Activated CD4-positive, alpha-beta T cell treated with anti-CD3 and anti-CD28 coated beads, Interleukin-2, amount 50 U/mL, for 16 hours (primary cell): ENCODE measurements at regions not wholly inside any gene's neighbourhood (a gene's known extent, or its start where the extent isn't known, plus 50 kb on each side); places are given as distances from the start of the nearest gene placed in this dataset.
A peak's percentile ranks its signal among the peaks of the same experiment; 100 is the strongest.

Source experiments
- DNase-seq: peaks from one replicate; pipeline ENCODE4 v3.0.0-alpha.2; 2020

- DNase-seq, result no peak
Measured at GRCh38 chr15:79230766-79231165, 51.8 kb upstream of the ANKRD34C start.

- no peak for DNase-seq
Measured at GRCh38 chr15:79222808-79223207, 59.7 kb upstream of the ANKRD34C start.

- no peak for DNase-seq
Measured at GRCh38 chr15:79221696-79222095, 60.8 kb upstream of the ANKRD34C start.

DNA sequence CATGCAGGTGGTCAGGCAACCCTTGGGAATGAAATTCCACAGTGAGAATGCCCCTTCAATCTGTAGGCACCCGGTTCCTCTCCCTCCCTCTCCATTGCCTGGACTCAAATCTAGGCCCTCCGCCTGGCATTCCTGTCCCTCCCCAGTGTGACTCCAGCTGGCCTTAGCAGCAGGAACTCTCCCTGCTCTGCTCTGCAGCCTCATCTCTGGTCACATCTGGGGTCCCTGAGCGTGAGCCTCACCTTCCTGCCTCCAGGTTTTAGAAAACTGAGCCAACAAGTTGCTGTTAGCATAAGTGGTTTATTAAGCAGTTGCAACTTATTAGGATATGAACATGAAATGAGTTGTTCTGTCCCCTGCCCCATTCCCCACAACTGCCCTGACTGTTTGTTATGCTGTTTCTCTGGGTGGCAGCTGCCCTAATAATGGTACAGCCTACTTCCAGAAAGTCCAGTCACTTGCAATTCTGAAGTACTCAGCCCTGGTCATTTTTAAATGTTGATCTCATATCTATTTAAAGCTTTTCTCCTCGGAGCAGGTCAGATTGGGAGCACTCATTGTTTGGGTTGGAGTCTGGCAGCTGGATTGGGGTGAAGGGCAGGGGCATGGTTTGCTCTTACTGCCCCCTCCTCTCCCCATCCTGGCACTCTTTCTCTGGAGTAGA, 63.0 kb upstream of the ANKRD34C start:
- no peak for DNase-seq

DNA sequence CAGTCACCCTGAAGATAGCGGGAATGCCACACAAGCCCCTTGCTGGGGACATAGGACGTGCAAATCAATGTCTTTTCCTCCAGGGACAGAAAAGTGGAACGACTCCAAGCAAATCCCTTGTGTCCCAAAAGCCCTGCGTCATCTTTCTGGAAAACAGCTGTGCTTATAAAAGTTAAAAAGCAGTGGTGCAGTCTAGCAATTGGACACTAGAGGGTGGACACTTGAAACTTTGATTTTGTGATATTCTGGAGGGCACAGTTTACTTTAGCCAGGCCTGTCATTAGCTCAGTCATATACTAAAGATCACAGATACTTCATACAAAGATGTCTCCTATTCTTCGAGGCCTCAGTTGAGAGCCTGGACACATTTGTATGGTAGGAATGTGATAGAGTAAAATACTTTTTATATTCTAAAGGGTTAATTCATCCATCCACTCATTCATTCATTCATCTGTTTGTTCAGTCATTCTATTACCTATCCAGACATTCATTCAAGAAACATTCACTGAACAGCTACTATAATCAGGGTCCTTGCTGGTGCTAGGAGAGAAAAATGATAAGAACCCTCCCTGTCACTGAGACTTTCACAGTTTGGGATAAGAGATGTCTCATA, 63.8 kb upstream of the ANKRD34C start:
- DNase-seq, result no peak

DNA sequence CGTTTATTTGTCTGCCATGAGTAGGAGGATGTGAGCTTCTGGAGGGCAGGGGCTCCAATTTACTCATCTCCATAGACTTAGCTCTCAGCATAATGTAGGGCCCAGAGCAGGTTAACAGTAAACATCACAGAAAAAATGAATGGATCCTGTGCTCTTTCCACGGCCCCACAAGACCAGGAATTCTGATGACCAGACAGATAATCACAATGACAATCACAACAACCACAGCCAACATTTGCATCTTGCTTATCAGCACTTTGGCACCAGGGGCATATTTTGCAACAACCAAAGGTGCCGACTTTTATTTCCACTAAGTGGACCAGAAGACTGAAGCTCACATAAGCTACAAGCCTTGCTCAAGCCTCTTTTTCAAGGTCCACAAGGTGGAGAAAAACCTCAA, 68.9 kb upstream of the ANKRD34C start:
- no peak for DNase-seq

GRCh38 chr15:79212589-79213157, 69.8 kb upstream of the ANKRD34C start:
- no peak for DNase-seq

GRCh38 chr15:79211481-79211880, 71.0 kb upstream of the ANKRD34C start:
- DNase-seq, result no peak

- DNase-seq, result no peak
Measured at GRCh38 chr15:79209690-79210089, 72.8 kb upstream of the ANKRD34C start.

- no peak for DNase-seq
Measured at GRCh38 chr15:79209116-79209515, 73.4 kb upstream of the ANKRD34C start.

DNA sequence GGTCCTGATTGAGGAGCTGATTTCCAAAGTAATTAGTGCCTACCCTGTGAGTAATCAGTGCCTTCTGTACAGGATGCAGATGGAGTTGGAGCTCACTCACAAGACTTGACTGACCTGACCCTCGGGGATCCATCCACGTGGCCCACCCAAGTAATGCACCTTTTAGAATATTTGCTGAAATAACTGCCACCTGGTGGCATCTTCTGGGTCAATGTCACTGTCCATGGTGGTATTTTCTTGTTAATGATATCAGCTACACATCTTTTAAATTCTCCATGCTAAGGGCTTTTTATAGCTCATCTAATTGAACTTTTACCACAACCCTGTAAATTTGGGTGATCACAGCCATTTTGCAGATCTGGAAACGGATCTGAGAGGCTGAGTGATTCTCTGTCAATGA, 74.3 kb upstream of the ANKRD34C start:
- no peak for DNase-seq

- DNase-seq, result no peak
Measured at GRCh38 chr15:79206940-79207339, 75.6 kb upstream of the ANKRD34C start.

- no peak for DNase-seq
Measured at GRCh38 chr15:79204886-79205675, 77.4 kb upstream of the ANKRD34C start.

DNA sequence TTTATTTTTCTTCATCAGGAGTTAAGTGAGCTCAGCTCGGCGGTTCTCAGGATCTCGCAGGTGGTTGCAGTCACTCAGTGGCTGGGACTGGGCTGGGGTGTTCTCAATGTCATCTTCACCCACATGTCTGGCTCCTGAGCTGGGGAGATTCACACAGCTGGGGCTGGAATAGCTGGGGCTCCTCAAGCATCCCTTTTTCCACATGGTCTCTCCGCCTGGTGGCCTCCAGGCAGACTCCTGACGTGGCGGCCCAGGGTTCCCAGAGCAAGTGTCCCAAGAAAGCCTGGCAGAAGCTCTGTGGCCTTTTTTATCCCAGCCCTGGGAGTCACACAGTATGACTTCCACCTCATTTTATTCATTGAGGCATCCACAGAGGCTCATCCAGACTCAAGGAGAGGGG, 84.1 kb upstream of the ANKRD34C start:
- DNase-seq, result no peak

GRCh38 chr15:79197285-79197684, 85.2 kb upstream of the ANKRD34C start:
- DNase-seq, result no peak

- DNase-seq, result no peak
Measured at GRCh38 chr15:79195802-79196201, 86.7 kb upstream of the ANKRD34C start.

GRCh38 chr15:79195239-79195638, 87.3 kb upstream of the ANKRD34C start:
- DNase-seq, result no peak

GRCh38 chr15:79194386-79194785, 88.1 kb upstream of the ANKRD34C start:
- DNase-seq, result no peak

DNA sequence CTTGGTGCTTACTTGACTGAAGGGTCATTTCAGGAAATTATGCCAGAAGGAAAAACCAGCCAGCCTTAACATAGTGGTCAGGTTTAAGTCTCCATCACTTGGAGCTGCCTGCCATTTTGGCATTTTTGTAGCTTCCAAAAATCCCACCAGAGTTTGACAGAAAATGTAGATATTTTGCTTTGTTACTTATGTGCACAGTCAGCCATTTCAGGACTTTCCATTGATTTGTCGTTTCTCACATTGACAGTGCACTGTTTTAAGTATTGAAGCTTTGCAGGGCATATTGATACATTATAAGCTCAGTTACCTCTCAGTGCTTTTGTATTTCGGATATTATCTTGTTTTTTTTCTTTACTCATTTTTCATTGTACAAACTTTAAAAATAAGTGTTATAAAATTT, 89.0 kb upstream of the ANKRD34C start:
- no peak for DNase-seq

DNA sequence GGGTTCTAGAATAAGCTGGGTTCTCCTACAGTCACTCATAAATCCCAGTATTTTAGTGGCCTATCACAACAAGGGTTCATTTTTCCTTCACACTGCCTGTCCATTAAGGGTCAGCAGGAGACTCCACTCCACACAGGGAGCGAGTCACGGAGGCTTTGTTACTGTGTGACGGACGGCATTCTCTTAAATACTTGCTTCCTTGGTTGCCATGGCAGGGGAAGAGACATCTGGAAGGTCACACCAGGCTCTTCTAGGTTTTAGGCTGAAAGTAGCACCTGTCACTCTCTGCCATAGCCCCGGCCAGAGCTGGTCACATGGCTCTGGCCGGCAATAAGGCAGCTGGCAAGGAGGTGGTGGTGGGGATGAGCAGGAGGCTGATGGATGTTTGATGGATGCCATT, 89.4 kb upstream of the ANKRD34C start:
- DNase-seq, result no peak

DNA sequence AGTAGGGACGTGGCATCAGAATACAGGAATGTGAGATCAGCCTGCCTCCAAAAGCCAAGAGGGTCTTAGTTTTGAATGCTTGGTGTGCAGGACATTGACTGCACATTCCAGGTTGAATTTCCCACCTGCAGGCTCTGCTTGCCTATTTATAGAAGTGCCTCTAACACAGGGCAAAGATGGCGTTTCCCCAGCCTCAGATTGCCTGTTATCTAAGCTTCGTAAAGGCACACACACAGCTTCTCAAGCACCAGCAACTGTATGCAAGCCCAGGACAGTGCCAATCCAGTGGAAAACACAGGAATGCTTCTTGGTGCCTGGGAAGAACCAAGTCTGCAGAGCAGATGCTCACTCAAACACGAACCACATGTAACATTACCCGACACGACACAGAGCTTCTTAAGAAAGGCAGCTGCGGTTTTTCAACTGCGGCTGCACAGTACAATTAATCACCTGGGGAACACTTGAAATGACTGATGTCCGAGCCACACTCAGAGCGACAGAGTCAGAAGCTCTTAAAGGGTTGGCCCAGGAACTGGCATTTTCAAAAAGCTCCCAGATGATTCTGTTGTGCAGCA, 90.0 kb upstream of the ANKRD34C start:
- no peak for DNase-seq

DNA sequence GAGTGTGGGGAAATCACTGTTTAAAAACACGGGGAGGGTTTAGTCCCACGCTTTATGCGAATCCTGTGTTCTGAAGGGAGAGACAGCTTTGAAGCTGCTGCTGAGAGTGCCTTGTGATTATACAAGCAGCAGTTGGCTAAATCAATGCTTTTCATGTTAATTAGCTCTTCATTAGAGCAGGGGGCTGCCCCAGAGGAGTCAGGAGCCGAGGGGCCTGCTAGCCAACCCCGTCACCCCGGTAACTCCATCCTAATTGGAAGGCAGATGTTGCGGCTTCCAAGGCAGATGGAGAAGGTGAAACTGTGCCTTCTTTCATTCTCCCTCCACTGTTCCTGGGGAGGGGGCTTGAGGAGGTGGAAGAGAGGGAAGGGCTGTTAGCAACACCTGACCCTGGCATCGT, 92.4 kb upstream of the ANKRD34C start:
- DNase-seq, result no peak

DNA sequence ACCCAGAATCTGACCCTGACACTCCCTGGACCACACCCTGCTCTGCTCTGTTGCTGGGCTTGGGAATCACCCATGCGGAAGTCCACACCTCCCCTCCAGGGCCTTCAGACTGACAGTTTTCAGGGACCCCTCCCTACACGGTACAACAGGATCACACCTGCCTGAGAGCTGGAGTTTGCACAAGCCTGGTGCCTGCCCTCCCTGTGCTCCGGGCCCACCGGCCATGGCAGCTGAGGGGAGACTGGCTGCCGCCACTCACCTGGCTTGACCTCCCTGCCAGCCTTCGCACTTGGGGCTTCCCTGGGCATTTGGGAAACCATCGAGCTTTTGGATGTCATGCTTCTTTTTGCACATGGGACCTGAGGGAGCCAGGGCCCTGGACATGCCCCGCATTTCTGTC, 95.9 kb upstream of the ANKRD34C start:
- no peak for DNase-seq

DNA sequence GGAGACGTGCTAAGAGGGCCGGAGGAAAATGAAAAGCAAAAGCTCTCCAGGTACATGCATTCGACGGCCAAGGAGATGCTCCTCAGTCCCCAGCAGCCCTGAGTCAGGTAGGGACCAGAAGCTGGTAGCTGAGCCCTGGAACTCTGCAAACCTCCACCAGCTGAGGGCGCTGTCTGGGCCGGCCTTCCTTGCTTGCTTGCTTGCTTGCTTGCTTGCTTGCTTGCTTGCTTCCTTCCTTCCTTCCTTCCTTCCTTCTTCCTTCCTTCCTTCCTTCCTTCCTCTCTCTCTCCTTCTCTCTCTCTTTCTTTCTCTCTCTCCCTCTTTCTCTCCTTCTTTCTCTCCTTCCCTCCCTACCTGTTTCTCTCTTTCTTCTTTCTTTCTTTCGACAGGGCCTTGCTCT, 94.6 kb upstream of the RASGRF1 start:
- DNase-seq, result peak; percentile 23
